ENCODE measurements at regions not wholly inside any gene's neighbourhood (a gene's known extent, or its start where the extent isn't known, plus 50 kb on each side); places are given as distances from the start of the nearest gene placed in this dataset.
A peak's percentile ranks its signal among the peaks of the same experiment; 100 is the strongest.

DNA sequence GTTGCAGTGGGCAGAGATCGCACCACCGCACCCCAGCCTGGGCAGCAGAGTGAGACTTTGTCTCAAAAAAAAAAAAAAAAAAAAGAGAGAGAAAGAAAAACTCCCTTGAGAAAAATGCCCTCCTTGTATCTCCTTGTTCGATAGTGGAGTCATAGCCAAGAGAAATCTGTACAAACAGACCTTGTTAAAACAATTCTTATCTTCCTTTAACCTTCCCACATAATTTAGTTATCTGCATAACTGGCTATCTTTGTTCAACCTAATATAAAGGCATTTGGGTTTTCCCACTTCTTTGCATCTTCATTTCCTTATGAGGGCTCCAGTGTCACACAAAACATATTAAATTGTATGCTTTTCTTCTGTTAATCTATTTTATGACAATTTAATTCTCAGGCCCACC lies 65.1 kb upstream of the ATP11B start:
- TF ChIP-seq, protein P1, sequence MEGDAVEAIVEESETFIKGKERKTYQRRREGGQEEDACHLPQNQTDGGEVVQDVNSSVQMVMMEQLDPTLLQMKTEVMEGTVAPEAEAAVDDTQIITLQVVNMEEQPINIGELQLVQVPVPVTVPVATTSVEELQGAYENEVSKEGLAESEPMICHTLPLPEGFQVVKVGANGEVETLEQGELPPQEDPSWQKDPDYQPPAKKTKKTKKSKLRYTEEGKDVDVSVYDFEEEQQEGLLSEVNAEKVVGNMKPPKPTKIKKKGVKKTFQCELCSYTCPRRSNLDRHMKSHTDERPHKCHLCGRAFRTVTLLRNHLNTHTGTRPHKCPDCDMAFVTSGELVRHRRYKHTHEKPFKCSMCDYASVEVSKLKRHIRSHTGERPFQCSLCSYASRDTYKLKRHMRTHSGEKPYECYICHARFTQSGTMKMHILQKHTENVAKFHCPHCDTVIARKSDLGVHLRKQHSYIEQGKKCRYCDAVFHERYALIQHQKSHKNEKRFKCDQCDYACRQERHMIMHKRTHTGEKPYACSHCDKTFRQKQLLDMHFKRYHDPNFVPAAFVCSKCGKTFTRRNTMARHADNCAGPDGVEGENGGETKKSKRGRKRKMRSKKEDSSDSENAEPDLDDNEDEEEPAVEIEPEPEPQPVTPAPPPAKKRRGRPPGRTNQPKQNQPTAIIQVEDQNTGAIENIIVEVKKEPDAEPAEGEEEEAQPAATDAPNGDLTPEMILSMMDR (IDR thresholded peaks at IDR 0.05; ENCODE audit: low read depth, low read length) = no peak
- H3K4me3 ChIP-seq (replicated peaks in 1 of 2; ENCODE audit: low read depth in 2 of 2, low read length in 2 of 2) = no peak overlapping the region
- DNase-seq (ENCODE audit: low read depth in 2 of 2) = no peak

DNA sequence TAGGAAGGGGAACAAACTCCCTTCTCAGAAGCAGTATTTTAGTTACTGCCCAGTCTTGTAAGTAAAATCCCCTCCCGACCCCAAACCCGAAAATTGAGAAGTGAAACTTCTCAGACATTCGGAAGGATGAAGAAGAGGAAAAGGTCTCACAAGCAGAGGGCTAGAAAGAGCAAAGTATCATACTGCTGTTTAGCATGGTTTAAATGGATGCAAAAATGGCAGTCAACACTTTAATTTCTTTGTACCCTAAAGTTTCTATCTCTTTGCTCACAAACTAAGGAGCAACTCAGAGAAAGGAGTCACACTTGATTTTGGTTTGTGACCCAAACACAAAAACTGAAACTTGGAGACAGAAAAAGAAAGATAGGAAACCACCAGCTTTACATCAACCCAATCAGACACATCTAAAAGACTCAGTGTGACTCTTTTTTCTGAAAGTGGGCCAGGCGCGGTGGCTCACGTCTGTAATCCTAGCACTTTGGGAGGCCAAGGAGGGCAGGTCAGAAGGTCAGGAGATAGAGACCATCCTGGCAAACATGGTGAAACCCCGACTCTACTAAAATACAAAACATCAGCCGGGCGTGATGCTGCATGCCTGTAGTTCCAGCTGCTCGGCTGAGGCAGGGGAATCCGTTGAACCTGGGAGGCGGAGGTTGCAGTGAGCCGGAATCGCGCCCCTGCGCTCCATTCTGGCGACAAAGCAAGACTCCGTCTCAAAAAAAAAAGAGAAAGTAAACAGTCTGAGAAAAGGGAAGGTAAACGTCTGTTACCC lies 63.2 kb upstream of the ATP11B start:
- DNase-seq (ENCODE audit: low read depth in 2 of 2) = no peak
- TF ChIP-seq, protein P1 (IDR thresholded peaks at IDR 0.05; ENCODE audit: low read depth, low read length) = no peak
- H3K4me3 ChIP-seq (replicated peaks in 1 of 2; ENCODE audit: low read depth in 2 of 2, low read length in 2 of 2) = no peak overlapping the region

DNA sequence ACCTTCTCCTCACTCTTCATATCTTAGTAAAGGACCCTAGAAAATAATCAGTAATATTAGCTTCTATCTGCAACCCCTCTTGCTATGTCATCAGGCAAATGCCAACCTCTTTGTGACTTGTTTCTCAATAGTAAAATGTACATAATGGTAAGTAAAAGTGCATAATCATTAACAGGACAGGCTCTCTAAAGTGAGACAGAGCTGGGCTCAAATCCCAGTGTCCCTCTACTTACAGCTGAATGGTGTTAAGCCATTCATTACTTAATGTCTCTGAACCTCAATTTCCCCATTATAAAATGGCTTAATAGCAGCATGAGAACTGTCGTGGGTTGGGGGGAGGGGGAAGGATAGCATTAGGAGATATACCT lies 62.6 kb upstream of the ATP11B start:
- no peak for DNase-seq (ENCODE audit: low read depth in 2 of 2)
- H3K4me3 ChIP-seq (replicated peaks in 1 of 2; ENCODE audit: low read depth in 2 of 2, low read length in 2 of 2) = no peak overlapping the region
- TF ChIP-seq, protein P1 (IDR thresholded peaks at IDR 0.05; ENCODE audit: low read depth, low read length) = no peak

DNA sequence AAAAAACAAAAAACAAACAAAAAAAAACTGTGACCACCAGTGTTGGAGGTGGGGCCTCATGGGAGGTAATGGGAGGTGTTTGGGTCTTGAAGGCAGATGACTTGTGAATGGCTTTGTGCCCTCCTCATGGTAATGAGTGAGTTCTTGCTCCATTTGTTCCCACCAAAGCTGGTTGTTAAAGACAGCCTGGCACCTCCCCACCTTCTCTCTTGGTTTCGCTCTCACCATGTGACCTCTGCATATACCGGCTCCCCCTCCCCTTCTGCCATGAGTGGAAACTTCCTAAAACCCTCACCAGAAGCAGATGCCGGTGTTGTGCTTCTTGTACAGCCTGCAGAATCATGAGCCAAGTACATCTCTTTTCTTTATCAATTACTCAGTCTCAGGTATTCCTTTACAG lies 61.5 kb upstream of the ATP11B start:
- TF ChIP-seq, protein P1 (IDR thresholded peaks at IDR 0.05; ENCODE audit: low read depth, low read length) = no peak
- no peak for DNase-seq (ENCODE audit: low read depth in 2 of 2)
- no peak overlapping the region for H3K4me3 ChIP-seq (replicated peaks in 1 of 2; ENCODE audit: low read depth in 2 of 2, low read length in 2 of 2)

DNA sequence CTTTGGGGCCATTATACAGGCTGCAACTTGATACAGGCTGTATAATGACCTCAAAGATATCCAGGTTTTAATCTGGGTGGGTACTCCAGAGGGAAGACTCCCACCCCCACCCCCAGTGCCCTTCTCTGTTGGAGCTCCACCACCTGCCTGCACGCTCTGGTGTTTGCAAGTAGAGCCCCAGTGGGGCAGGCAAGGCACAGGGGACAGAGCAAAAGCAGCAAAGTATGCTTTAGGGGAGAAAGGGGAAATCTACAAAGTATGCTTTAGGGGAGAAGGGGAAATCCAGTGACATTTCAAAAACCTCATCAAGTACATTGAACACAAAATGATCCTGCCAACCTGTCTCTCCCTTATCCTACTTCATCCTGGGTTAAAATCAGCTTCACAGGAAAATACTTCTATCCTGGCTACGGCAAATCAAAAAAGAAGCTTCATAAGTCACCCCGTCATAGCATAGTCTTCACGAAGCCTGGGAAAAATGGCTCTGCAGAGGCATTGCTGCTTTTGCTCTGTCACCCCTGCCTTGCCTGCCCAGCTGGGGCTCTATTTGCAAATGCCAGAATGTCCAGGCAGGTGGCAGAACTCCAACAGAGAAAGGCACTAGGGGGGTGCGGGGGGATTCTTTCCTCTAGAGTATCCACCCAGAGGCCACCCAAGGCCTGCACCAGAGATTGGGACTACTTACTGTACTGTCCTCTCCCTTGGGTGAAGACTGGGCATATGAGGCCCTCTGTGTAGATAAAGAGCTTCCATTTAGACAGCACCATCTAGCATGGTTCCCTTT lies 60.9 kb upstream of the ATP11B start:
- TF ChIP-seq, protein P1 (IDR thresholded peaks at IDR 0.05; ENCODE audit: low read depth, low read length) = no peak
- DNase-seq (ENCODE audit: low read depth in 2 of 2) = no peak
- no peak overlapping the region for H3K4me3 ChIP-seq (replicated peaks in 1 of 2; ENCODE audit: low read depth in 2 of 2, low read length in 2 of 2)

DNA sequence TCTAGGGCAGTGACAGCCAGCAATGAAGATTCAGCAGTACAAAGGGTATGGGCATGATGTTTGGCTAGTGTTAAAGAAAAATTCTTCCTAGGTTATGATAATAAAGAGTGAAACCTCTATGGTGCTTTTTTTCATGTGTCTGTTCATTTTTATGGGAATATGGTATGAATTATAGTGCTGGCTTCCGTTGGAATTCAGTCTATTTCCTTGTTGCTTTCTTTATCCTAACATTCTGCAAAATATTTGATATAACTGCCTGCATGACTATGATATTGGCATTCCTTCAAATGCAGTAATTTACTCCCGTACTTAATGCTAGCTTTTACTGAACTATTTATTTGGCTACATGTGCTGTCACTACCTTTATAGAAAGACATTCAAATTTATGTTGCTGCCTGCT lies 57.6 kb upstream of the ATP11B start:
- no peak overlapping the region for H3K4me3 ChIP-seq (replicated peaks in 1 of 2; ENCODE audit: low read depth in 2 of 2, low read length in 2 of 2)
- TF ChIP-seq, protein P1 (IDR thresholded peaks at IDR 0.05; ENCODE audit: low read depth, low read length) = no peak
- peak in 1 of 2 donors; percentile 72 for DNase-seq (ENCODE audit: low read depth in 2 of 2)

All from cardiac fibroblast (primary cell).